Rectal smooth muscle tissue (tissue), 1 donor: ENCODE measurements at regions not wholly inside any gene's neighbourhood (a gene's known extent, or its start where the extent isn't known, plus 50 kb on each side); places are given as distances from the start of the nearest gene placed in this dataset.

ENCODE experiments used
- H3K27ac ChIP-seq: one replicate; pipeline ENCODE4 v1.7.0; 2013; ENCODE audit warnings: low read depth, low read length, inconsistent platforms
- H3K27me3 ChIP-seq: one replicate; pipeline ENCODE4 v1.7.0; 2013; ENCODE audit warnings: low read length; ENCODE audit not compliant: control insufficient read depth, insufficient read depth
- H3K36me3 ChIP-seq: one replicate; pipeline ENCODE4 v1.7.0; 2013; ENCODE audit warnings: low read length; ENCODE audit not compliant: control insufficient read depth, insufficient read depth
- H3K4me1 ChIP-seq: one replicate; pipeline ENCODE4 v1.7.0; 2013; ENCODE audit warnings: low read length; ENCODE audit not compliant: control insufficient read depth, insufficient read depth
- H3K4me3 ChIP-seq: one replicate; pipeline ENCODE4 v1.7.0; 2013; ENCODE audit warnings: low read length
- H3K9ac ChIP-seq: one replicate; pipeline ENCODE4 v1.7.0; 2013; ENCODE audit warnings: low read length

DNA sequence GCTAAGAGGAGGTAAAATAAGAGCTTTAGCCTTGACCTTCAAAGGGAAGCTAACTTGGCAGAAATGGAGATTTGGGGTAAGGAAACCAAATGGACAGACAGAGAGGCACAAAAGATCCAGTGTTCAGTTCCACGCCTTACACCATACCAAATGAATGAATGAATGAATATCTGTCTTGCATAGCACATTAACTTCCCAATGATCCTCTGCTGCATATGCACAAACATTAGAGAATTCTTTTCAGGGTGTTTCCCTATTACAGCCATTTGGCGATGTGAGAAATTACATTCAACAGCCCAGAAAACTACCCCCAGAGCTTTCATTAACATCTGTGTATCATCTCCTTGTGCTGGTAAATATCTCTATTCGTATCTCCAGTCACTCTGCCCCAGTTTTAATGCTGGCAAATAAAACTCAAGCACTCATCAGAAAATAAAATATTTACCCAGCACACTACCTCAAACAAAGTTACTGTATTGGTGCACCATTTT lies 1056.2 kb downstream of the SORCS3 start:
- Histone ChIP-seq H3K27me3 (no peaks in the 10 kb centered on the region), H3K9ac (no peak overlapping the region), H3K36me3 (no peaks in the 10 kb centered on the region), H3K4me3 (no peak overlapping the region), H3K4me1 (no peaks in the 10 kb centered on the region), H3K27ac (no peak overlapping the region)

GRCh38 chr10:105691811-105692210 lies 1050.7 kb downstream of the SORCS3 start:
- no peaks in the 10 kb centered on the region for H3K4me1 ChIP-seq
- H3K9ac ChIP-seq, result no peak overlapping the region
- H3K27ac ChIP-seq, result no peak overlapping the region
- no peaks in the 10 kb centered on the region for H3K27me3 ChIP-seq
- H3K36me3 ChIP-seq, result no peaks in the 10 kb centered on the region
- H3K4me3 ChIP-seq, result no peak overlapping the region

DNA sequence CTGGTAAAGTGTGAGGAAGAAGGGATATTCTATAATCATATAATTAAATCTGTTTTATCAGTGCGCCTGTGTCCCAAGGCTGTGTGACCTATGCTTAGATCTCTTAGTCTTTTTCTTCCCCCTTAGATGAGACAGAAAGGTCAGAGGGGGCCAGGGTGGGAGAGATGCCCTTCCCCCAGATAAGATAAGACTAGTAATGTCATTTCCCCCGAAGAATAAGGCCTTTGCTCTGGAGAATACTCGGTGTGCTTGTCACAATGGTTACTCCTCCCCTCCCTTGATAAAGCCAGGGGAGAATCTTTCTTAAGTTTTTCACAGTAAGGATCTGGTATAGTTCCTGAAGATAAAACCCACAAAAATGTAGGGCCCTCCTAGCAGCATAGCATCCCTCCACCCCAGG lies 1041.8 kb downstream of the SORCS3 start:
- Histone ChIP-seq H3K4me3 (no peak overlapping the region), H3K27ac (no peak overlapping the region), H3K4me1 (no peaks in the 10 kb centered on the region), H3K36me3 (no peaks in the 10 kb centered on the region), H3K9ac (no peak overlapping the region), H3K27me3 (no peaks in the 10 kb centered on the region)

- H3K27me3 ChIP-seq, result no peaks in the 10 kb centered on the region
- H3K36me3 ChIP-seq, result no peaks in the 10 kb centered on the region
- no peaks in the 10 kb centered on the region for H3K4me1 ChIP-seq
- no peak overlapping the region for H3K27ac ChIP-seq
- H3K4me3 ChIP-seq, result no peak overlapping the region
- no peak overlapping the region for H3K9ac ChIP-seq
Measured at GRCh38 chr10:105681051-105681450, 1040.0 kb downstream of the SORCS3 start.

DNA sequence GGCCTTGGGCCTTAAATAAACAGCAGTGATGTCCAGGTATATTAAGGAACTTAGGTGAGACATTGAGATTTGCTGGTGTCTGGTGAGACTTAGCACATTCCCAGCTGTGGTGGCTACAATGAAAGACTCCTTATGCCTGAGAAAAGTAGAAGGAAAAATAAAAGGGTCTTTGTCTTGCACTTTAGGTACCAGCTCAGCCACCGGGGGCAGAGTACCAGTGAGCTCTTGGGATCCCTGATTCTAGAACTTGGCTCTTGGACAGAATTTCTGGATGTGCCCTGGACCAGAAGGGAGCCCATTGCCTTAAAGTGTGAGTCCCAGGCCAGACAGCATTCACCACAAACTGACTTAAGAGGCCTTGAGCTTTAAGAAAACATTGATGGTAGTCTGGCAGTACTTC lies 1038.7 kb downstream of the SORCS3 start:
- Histone ChIP-seq H3K36me3 (no peaks in the 10 kb centered on the region), H3K4me1 (no peaks in the 10 kb centered on the region), H3K27ac (no peak overlapping the region), H3K27me3 (no peaks in the 10 kb centered on the region), H3K9ac (no peak overlapping the region), H3K4me3 (no peak overlapping the region)

GRCh38 chr10:105675333-105675732 lies 1034.2 kb downstream of the SORCS3 start:
- Histone ChIP-seq H3K27me3 (no peaks in the 10 kb centered on the region), H3K4me3 (no peak overlapping the region), H3K4me1 (no peaks in the 10 kb centered on the region), H3K9ac (no peak overlapping the region), H3K36me3 (no peaks in the 10 kb centered on the region), H3K27ac (no peak overlapping the region)

DNA sequence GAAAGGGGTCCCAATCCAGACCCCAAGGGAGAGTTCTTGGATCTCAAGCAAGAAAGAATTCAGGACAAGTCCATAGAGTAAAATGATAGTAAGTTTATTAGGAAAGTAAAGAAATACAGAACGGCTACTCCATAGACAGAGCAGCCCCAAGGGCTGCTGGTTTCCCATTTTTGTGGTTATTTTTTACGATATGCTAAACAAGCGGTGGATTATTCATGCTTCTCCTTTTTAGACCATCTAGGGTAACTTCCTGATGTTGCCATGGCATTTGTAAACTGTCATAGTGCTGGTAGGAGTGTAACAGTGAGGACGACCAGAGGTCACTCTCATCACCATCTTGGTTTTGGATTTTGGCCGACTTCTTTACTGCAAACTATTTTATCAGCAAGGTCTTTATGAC lies 1033.4 kb downstream of the SORCS3 start:
- Histone ChIP-seq H3K27ac (no peak overlapping the region), H3K4me1 (no peaks in the 10 kb centered on the region), H3K36me3 (no peaks in the 10 kb centered on the region), H3K27me3 (no peaks in the 10 kb centered on the region), H3K4me3 (no peak overlapping the region), H3K9ac (no peak overlapping the region)

GRCh38 chr10:105658696-105659095 lies 1017.6 kb downstream of the SORCS3 start:
- Histone ChIP-seq H3K9ac (no peak overlapping the region), H3K4me3 (no peak overlapping the region), H3K4me1 (no peaks in the 10 kb centered on the region), H3K27ac (no peak overlapping the region), H3K27me3 (no peaks in the 10 kb centered on the region), H3K36me3 (no peaks in the 10 kb centered on the region)

DNA sequence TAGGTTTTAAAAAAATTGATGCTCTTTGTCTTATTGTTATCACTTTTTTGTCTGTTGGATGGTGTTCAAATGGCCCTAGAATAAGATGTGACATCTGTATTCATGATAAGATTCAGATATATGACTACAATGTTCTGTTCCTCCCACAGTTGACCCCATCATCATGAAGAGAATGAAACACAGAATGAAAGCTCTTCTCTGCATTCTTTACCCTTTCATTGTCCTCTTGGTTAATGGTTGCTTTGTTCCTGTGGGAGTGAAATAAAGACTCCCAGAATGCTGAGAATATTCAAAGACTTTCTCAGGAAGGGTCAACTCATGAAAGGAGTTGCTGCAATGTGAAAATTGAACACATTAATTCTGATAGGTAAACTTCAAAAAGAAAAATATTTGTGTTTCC lies 1015.8 kb downstream of the SORCS3 start:
- no peak overlapping the region for H3K9ac ChIP-seq
- no peak overlapping the region for H3K4me3 ChIP-seq
- H3K4me1 ChIP-seq, result no peaks in the 10 kb centered on the region
- H3K36me3 ChIP-seq, result no peaks in the 10 kb centered on the region
- no peaks in the 10 kb centered on the region for H3K27me3 ChIP-seq
- H3K27ac ChIP-seq, result no peak overlapping the region

DNA sequence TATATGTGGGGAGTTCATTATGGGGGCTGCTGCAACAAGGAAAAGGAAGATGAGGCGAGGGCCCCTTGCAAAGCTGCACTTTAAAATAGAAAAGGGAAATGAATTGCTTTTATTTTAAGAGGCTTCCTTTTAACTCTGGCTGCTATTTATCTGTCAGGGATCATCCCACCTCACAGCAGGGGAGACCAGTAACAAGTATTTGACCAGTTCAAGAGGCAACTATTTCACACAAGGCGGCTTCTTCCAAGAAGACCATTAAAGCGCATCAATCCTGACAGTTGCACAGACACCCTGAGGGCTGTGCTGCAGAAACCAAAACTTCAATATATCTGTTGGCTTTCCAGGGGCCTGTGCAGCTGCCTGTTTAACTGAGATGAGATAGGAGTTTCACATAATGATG lies 1009.2 kb downstream of the SORCS3 start:
- no peaks in the 10 kb centered on the region for H3K4me1 ChIP-seq
- H3K27ac ChIP-seq, result no peak overlapping the region
- no peak overlapping the region for H3K9ac ChIP-seq
- no peak overlapping the region for H3K4me3 ChIP-seq
- no peaks in the 10 kb centered on the region for H3K36me3 ChIP-seq
- no peaks in the 10 kb centered on the region for H3K27me3 ChIP-seq

- H3K27ac ChIP-seq, result no peak overlapping the region
- no peaks in the 10 kb centered on the region for H3K27me3 ChIP-seq
- H3K36me3 ChIP-seq, result no peaks in the 10 kb centered on the region
- H3K4me3 ChIP-seq, result no peak overlapping the region
- no peaks in the 10 kb centered on the region for H3K4me1 ChIP-seq
- no peak overlapping the region for H3K9ac ChIP-seq
Measured at GRCh38 chr10:105647354-105647753, 1006.3 kb downstream of the SORCS3 start.

DNA sequence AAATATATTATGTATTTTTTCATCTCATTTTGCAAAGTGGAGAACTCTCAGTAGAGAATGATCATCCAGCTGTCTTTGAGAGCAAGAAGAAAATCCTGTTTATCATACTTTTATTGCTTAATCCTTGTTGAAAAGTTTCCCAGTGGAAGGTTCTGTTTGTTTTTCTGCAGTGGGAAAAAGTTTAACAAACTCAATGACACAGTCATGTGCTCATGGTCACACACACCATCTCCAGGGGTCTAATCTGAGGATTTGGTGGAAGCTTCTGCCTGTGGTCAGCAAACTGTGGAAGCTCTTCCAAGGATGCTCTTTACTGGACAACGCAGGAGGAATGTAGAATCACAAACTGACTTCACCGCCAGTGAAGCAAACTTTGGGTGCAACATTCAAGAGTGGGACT lies 1003.9 kb downstream of the SORCS3 start:
- H3K4me3 ChIP-seq, result no peak overlapping the region
- H3K4me1 ChIP-seq, result no peaks in the 10 kb centered on the region
- no peaks in the 10 kb centered on the region for H3K36me3 ChIP-seq
- no peak overlapping the region for H3K9ac ChIP-seq
- no peak overlapping the region for H3K27ac ChIP-seq
- H3K27me3 ChIP-seq, result no peaks in the 10 kb centered on the region

- Histone ChIP-seq H3K4me1 (no peaks in the 10 kb centered on the region), H3K27ac (no peak overlapping the region), H3K36me3 (no peaks in the 10 kb centered on the region), H3K4me3 (no peak overlapping the region), H3K9ac (no peak overlapping the region), H3K27me3 (no peaks in the 10 kb centered on the region)
Measured at GRCh38 chr10:105644559-105644958, 1003.5 kb downstream of the SORCS3 start.
